GM21717 (cell line): ENCODE measurements at regions not wholly inside any gene's neighbourhood (a gene's known extent, or its start where the extent isn't known, plus 50 kb on each side); places are given as distances from the start of the nearest gene placed in this dataset.
"Not testable (repeated sequence)": the region's sequence is repeated elsewhere in the genome, so short reads cannot be mapped to it uniquely, and the experiment has no call there.

Source experiments
- ATAC-seq: cut with Tn5 transposase; IDR thresholded peaks from one replicate; pipeline ENCODE4 v1.9.1; 2021; ENCODE audit warnings: mild to moderate bottlenecking, moderate library complexity; ENCODE audit not compliant: unreplicated experiment

DNA sequence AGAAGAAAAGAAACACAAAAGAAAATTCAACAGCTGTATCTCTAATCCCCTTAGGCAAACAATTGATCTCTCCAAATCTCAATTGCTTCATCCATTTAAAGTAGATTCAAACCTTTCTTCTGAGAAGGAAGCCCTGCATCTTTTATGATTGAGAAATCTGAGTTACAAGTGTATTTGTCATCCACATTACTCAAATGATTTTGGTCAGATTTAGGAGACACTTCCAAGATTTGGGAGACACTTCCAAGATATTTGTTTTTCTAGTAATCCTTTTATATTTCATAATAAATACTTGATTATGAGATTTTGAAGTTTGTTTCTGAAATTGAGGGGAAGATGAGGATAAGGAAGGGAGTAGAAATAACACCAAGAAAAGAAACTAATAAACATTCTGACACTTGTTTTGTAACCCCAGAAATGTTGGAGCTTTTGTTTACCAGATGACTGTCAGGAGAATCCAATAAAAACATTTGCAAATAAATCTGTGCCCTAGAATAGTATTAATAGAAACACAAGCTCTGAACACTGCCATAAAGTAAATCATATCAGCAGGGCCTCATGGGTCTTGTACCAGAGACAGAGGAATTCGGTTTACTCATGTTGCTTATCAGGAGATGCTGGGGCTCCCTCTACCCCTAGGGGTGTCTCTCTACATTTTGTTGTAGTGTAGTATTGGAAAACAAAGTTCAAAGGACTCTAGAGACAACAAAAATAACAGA, 314.3 kb upstream of the NT5E start:
- ATAC-seq = no peak

DNA sequence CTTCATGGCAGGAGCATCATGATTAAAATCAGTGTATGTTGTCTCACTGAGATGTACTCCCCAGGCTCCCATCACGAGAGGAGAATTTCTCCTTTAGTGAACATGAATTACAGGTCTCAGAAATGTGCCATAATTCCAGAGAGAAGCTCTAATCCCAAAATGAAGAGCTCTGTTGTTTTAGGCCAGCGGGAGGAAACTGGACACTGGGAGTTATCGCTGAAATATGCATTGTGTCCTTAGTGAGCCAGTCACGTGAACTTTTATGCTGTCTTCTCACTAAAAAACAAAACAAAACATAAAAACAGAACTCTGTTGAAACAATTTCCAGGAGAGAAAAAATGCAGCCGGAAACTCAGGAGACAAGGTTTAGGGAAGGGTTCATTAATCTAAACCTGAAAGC, 315.7 kb upstream of the NT5E start:
- ATAC-seq = no peak

- ATAC-seq = no peak
Observed at GRCh38 chr6:85132091-85132490, 317.8 kb upstream of the NT5E start.

DNA sequence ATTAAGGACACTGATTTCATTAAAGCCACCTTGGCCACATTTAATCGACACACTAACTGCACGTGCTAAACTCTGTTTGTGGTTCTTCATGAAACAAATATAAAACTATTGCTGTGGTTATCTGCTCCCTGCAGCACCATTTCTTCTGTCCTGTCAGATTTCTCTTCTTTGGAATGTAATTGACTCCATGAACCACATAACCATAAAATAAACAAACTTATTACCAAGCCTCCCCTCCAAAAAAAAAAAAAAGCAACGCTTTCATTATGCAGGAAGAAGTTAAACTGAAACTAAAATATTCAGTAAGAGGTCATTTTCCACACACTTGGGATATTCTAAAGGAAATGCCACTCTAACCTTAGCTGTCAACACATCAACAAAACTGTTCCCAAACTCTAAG, 319.1 kb upstream of the NT5E start:
- no peak for ATAC-seq

- no peak for ATAC-seq
Observed at GRCh38 chr6:85129881-85130280, 320.0 kb upstream of the NT5E start.

DNA sequence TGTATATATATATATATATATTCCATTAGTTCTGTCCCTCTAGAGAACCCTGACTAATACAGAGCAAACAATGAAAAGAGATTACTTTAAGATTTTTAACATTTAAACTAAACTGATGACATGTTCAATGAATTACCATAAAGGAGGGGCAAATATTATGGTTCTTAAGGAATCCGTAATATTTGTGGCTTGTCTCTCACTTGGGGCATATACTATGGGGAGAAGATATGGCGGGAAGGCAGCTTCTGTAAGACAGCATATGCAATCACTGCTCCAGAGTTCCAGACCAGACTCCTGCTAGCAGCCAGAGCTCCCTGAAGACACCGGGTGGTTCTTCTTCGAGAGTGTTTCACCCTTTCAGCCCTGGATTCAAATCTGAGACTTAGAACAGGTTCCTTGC, 321.1 kb upstream of the NT5E start:
- ATAC-seq = no peak

GRCh38 chr6:85128256-85128655, 321.6 kb upstream of the NT5E start:
- ATAC-seq = not testable (repeated sequence)

DNA sequence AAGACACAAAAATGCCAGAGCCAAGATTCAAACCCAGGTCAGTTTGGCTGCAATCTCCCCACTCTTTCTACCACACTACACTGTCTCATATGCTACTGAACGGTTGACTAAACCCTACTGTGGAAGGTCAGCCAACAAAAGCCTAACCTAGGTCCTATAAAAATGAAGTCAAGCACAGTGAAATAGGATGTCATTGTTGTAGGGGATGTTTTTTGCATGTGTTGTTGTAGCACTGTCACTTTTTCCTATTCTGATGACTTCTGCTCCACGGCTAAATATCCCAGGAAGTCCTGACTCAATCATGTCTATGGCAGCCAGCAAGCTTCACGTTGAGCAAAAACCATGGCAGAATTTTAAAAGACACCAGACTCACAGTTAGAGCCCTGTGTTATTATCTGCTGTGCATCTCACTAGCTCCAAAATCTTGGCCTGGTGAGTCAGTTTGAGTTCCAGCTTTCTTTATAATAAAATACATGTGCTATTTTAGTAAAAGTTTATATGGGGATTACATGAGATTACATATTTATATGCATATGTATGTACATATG, 322.1 kb upstream of the NT5E start:
- ATAC-seq = no peak

GRCh38 chr6:85127168-85127498, 322.8 kb upstream of the NT5E start:
- ATAC-seq = no peak

DNA sequence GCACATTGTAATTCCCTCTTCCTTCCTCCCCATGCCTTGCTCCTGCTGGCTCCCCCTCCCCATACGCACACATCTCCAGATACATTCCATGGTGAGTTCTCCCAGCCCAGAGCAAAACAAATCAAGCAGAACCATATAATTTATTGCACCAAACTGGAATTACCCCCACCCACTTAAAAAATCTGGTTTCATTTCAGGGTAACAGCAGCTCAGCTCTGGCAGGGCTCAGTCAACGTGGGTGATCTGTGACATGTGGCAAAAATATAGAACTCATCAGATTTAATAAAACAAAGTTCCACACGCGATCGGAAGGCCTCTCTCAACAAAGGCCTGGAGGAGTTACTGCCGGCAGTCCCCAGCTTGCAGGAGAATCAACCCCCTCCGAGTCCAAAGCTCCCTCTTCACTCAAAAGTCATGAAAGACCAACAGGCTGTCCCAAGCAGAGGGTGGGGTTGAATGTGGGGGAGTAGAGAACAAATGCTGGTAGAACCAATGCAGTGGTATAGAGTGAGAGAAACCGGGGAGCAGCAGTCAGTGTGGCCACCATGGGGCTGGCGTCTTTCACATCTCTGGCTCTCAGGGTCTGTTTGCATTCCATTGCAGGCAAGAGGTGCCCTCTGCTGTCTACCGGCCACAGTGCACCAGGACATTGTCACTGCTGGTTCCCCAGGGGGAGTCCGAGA, 323.3 kb upstream of the NT5E start:
- peak; percentile 50 for ATAC-seq

DNA sequence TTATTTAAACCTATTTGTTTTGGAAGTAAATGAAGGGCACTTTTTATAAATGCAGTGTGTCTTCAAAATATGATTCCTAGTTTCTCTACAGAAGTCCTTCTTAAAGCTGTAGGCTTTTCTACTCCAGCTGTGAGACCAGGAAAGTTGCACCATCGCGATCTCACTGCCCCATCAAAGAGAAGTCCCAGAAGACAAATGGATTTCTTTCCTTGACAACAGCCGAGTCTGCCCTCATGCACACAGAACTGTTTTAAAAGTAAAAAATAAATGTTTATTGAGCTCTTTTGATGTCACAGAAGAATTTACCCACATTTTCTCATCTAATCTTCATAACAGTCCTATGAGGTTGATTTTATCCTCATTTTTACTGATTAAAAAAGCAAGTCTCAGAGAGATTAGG, 324.4 kb upstream of the NT5E start:
- no peak for ATAC-seq

- no peak for ATAC-seq
Observed at GRCh38 chr6:85124472-85125354, 325.2 kb upstream of the NT5E start.

- no peak for ATAC-seq
Observed at GRCh38 chr6:85121158-85121557, 328.7 kb upstream of the NT5E start.

DNA sequence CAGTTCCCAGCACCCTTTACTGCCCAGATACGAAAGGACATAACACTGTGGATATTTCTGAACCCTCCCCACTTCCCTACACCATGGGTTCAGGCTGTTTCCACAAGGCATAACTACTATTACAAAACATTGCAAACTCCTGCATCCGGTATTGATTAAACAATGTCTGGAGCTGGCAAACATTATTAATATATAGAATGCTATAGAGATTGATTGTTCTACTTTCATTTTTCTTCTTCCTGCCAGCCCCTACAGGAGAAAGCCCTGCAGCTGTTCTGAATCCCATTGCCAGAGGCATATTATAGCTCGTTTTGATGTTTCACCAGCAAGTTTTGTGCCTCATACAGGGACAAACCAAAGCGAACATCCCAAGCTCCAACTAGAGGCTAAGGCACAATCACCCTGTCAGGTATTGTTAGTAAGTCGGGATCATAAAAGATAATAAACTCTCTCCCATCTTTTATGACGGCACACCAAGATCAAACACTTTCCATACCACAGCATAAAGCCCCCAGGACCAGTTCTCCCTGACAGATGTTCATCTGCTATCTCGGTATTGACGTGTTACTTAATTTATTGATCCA, 331.1 kb upstream of the NT5E start:
- ATAC-seq = no peak

DNA sequence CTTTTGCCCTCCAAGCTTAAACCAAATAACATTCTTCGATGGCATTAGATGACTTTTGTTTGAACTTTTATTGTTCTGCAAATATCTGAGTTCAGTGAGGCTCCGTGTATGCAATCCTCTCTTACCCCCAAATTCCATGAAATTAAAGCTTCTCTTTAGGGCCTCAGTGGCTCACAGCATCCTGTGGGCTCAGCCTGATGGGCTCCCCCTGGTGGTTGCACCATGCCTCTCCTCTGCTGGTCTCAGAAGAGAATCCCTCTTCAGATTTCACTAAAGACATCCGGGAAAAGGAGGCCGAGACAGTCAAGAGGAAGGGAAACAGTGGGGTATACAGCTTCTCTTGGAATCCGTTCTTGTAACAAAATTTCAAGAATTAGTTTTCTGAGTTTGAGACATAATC, 331.6 kb upstream of the NT5E start:
- no peak for ATAC-seq

- ATAC-seq = no peak
Observed at GRCh38 chr6:85116475-85116874, 333.4 kb upstream of the NT5E start.

DNA sequence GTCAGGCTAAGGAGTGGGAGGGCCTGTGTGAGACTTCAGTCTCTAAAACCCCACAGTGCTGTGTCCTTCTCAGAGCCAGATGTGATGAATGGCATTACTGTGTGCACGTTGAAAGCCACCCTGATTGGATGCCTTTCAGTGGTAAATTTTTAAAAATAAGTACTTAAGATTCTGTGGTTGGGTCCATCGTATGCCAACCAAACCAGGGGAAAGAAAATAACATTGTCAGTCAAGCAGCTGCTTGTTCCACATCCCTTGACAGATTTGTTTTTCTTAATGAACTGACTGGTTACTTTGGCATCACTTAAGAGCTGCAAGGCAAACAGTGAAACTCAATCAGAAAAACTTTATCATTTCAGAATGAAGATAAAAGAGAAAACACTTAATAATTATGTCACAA, 334.0 kb upstream of the NT5E start:
- ATAC-seq = no peak

- ATAC-seq = no peak
Observed at GRCh38 chr6:85115376-85115775, 334.5 kb upstream of the NT5E start.

- ATAC-seq = no peak
Observed at GRCh38 chr6:85114581-85114935, 335.3 kb upstream of the NT5E start.

GRCh38 chr6:85113934-85114580, 335.8 kb upstream of the NT5E start:
- ATAC-seq = no peak

DNA sequence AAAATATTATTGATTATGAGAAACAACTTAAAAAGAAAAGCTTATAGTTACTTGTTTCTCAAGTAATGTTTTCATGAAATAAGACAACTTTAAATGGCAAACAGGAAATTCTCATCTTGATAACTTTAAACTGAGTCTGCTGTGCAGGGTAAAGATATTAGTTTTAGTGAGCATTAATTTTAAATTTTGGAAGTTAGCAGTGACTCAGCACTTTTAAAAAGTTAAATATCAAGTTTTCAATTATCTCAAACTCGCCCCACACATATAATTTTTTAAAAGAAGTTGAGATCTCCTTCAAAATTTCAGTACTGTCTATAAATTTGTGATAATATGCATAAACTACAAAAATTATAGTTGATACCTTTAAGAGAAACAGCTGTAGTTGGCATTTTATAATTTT, 337.3 kb upstream of the NT5E start:
- ATAC-seq = no peak
